VCaP (cell line): ENCODE measurements at regions not wholly inside any gene's neighbourhood (a gene's known extent, or its start where the extent isn't known, plus 50 kb on each side); places are given as distances from the start of the nearest gene placed in this dataset.

Experiments used
- H3K27ac ChIP-seq: fragments of 450-650 bp; 2 replicates; pipeline ENCODE4 v1.5.1; 2017
- TF ChIP-seq, protein P1 (sequence below): fragments of 450-650 bp; conservative IDR thresholded peaks from 2 replicates; pipeline ENCODE4 v1.5.1; 2017; ENCODE audit warnings: mild to moderate bottlenecking, moderate library complexity

DNA sequence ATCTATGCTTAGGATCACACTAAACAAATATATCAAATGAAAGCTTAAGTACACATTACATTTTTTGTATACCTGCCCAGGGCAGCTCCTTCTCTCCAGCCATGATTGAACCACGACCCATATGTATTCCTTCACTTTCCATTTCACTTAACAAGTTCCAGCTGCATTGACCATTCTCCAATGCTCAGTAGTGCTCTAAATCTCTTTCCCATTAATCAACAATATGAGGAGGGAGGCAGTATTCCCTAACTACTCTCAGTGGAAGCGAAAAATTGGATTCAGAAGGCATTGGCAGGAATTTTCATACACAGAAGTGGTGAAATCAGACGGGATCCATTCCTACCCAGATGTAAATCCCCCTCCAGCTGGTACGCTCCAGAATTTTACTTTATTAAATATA, 372.0 kb upstream of the LUZP2 start:
- no peak overlapping the region for H3K27ac ChIP-seq
- TF ChIP-seq, protein P1, sequence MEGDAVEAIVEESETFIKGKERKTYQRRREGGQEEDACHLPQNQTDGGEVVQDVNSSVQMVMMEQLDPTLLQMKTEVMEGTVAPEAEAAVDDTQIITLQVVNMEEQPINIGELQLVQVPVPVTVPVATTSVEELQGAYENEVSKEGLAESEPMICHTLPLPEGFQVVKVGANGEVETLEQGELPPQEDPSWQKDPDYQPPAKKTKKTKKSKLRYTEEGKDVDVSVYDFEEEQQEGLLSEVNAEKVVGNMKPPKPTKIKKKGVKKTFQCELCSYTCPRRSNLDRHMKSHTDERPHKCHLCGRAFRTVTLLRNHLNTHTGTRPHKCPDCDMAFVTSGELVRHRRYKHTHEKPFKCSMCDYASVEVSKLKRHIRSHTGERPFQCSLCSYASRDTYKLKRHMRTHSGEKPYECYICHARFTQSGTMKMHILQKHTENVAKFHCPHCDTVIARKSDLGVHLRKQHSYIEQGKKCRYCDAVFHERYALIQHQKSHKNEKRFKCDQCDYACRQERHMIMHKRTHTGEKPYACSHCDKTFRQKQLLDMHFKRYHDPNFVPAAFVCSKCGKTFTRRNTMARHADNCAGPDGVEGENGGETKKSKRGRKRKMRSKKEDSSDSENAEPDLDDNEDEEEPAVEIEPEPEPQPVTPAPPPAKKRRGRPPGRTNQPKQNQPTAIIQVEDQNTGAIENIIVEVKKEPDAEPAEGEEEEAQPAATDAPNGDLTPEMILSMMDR: no peak

DNA sequence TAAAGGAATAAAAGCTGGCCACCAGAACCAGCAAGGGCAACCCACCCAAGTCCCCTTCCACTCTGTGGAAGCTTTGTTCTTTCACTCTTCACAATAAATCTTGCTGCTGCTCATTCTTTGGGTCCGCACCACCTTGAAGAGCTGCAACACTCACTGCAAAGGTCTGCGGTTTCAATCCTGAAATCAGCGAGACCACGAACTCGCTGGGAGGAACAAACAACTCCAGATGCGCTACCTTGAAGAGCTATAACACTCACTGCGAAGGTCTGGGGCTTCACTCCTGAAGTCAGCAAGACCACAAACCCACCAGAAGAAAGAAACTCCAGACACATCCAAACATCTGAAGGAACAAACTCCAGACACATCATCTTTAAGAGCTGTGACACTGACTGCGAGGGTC, 365.2 kb upstream of the LUZP2 start:
- TF ChIP-seq, protein P1: no peak
- no peak overlapping the region for H3K27ac ChIP-seq

DNA sequence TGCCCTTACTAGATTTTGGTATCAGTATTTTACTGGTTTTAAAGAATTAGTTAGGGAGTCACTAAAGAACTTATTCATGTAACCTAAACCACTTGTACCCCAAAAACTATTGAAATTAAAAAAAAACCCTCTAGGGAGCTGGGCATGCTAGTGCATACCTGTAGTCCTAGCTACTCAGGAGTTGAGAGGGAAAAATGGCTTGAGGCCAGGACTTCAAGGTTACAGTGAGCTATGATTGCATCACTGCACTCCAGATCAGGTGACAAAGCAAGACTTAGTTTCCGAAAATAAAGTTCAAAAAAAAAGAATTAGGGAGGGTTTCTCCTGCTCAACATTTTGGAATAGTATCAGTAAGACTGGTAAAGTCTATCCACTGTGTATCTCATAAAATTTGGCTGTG, 364.4 kb upstream of the LUZP2 start:
- TF ChIP-seq, protein P1: no peak
- H3K27ac ChIP-seq: no peak overlapping the region

DNA sequence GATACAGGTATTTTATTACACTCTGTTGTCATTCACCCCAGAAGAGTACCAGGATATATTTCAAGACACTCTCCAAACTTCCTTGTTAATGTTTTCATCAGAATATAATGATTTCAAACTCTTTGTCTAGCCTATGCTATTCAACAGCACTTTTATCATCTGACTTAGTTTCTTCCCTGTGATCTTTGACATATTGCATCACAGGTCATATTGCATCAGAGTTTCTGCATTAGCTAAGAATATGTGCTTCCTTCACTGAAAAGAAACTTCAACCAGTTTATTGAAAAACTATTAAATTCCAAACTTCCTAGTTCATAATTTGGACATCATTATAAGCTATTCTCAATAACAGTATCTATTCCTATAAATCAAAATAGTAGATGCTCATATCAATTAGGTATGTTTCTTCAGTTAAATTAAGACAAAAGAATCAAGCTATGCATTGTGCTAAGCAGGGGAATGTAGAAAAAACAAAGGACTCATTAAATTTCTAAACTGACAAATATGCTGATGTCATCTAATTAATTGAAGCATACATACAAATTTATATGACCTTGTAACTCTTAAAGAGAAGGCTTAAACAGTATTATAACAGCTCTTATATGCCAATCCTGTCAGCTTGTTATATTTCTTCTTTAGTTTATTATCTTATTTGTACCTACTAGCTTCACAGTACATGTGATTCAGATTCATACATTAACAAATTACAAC, 361.8 kb upstream of the LUZP2 start:
- TF ChIP-seq, protein P1: no peak
- H3K27ac ChIP-seq: no peak overlapping the region

DNA sequence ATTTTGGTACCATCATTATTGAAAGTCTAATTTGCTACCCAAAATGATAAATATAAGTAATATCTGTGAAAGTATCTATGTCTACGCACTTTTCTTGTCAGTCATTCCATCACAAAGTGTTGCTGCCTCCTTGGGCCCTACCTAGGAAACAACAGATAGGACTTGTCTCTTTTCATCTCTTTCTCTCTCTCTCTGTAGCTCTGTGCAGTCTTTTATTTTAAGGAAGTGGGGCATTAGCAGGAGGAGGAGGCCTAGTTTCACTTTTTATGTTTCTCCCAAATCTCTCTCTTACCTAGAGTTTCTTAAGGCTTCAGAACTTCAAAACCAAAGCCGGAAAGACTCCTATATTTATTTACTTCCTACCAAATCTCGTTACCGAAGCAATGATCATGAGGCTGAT, 354.8 kb upstream of the LUZP2 start:
- TF ChIP-seq, protein P1: no peak

DNA sequence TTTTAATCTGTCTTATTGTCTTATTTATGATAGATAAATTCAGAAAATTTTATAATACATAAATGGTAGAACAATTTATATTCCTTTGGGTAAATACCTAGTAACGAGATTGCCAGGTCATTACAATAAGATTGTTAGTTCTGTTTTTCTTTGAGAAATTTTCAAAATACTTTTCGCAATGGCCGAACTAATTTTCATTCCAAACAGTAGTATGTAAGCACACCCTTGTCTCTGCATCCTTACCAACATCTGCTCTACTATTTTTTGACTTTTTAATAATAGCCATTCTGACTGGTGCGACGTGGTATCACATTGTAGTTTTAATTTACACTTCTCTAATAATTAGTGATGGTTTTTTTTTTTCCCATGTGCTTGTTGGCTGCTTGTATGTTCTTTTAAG, 351.4 kb upstream of the LUZP2 start:
- TF ChIP-seq, protein P1: no peak
- H3K27ac ChIP-seq: no peak overlapping the region

More for the DNA sequence above, 354.8 kb upstream of the LUZP2 start:
- no peak overlapping the region for H3K27ac ChIP-seq

DNA sequence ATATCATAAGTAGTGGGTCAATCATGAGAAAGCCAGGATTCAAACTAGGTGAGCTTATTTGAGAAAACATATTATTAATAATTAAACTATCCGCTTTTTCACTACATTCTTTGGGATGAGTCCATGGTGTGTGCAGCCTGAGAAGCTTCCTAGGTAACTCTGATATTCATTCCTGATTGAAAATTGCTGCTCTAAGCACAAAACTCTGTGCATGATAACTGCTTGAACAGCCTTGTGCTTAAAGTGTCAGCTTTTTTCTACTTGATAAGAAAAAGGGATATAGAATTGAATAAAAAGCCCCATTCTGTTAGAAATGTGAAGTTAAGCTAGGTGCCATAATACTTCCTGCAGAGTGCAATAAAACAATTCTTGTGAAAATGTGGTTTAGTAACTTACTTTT, 343.5 kb upstream of the LUZP2 start:
- H3K27ac ChIP-seq: no peak overlapping the region
- TF ChIP-seq, protein P1: no peak
